ENCODE measurements at regions not wholly inside any gene's neighbourhood (a gene's known extent, or its start where the extent isn't known, plus 50 kb on each side); places are given as distances from the start of the nearest gene placed in this dataset.

DNA sequence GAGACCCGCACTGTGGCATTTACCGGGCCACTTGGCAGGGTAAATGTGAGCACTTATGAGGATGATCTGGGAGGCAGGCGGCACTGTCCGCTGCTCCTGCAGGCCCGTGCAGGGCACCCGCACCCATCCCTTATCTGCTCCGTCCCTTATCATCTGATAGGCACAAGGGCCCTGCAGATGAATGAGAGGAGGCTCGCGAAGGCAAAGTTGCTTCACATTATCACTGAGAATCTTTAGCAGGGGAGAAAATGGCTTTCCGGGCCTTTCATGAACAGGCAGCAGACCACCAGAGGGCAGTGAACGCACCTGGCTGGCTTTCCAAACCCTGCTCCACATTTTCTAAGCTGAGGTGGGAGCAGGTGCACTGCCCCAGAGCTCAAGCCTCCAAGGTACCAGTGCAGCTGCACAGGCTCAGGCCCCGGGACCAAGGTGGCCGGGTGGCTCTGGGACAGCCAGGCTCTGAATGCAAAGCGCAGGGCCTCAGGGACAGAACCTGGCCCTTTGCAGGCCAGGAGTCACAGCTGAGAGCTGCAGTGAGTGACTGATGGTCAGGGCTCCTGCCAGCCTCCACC lies 165.6 kb downstream of the SHANK2 start:
- TF ChIP-seq POLR2AphosphoS5 (IDR thresholded peaks at IDR 0.05; ENCODE audit: low read depth, low read length) (no peak), MAFK (IDR thresholded peaks at IDR 0.05; ENCODE audit: low read depth, low read length) (no peak)

All from H1 (cell line).